ENCODE measurements at regions not wholly inside any gene's neighbourhood (a gene's known extent, or its start where the extent isn't known, plus 50 kb on each side); places are given as distances from the start of the nearest gene placed in this dataset.

GRCh38 chr2:173596244-173596643 is 241.6 kb downstream of the CDCA7 start:
- Histone ChIP-seq H3K27ac (ENCODE audit: low read depth in 1 of 3, low read length in 2 of 3) (no peak overlapping the region), H3K4me3 (ENCODE audit: low read depth in 1 of 3, low read length in 3 of 3) (no peak overlapping the region), H3K9me3 (ENCODE audit: control insufficient read depth in 2 of 2, insufficient read depth in 1 of 2, low read depth in 1 of 2, low read length in 1 of 2) (peaks cover 0 to 9% of the 10 kb centered on the region in 2 donors), H3K4me1 (ENCODE audit: control insufficient read depth in 3 of 3, insufficient read depth in 2 of 3, low read depth in 1 of 3, low read length in 2 of 3) (no peaks in the 10 kb centered on the region), H3K36me3 (ENCODE audit: control insufficient read depth in 3 of 3, insufficient read depth in 2 of 3, low read depth in 1 of 3, low read length in 3 of 3) (no peaks in the 10 kb centered on the region), H3K27me3 (ENCODE audit: control insufficient read depth in 3 of 3, insufficient read depth in 3 of 3, low read length in 3 of 3) (no peaks in the 10 kb centered on the region)
- FAIRE-seq: no peak
- no peak for DNase-seq

- H3K27me3 ChIP-seq (ENCODE audit: control insufficient read depth in 3 of 3, insufficient read depth in 3 of 3, low read length in 3 of 3): no peaks in the 10 kb centered on the region
- no peak overlapping the region for H3K4me3 ChIP-seq (ENCODE audit: low read depth in 1 of 3, low read length in 3 of 3)
- no peak overlapping the region for H3K27ac ChIP-seq (ENCODE audit: low read depth in 1 of 3, low read length in 2 of 3)
- H3K36me3 ChIP-seq (ENCODE audit: control insufficient read depth in 3 of 3, insufficient read depth in 2 of 3, low read depth in 1 of 3, low read length in 3 of 3): no peaks in the 10 kb centered on the region
- no peaks in the 10 kb centered on the region for H3K9me3 ChIP-seq (ENCODE audit: control insufficient read depth in 2 of 2, insufficient read depth in 1 of 2, low read depth in 1 of 2, low read length in 1 of 2)
- FAIRE-seq: no peak
- H3K4me1 ChIP-seq (ENCODE audit: control insufficient read depth in 3 of 3, insufficient read depth in 2 of 3, low read depth in 1 of 3, low read length in 2 of 3): no peaks in the 10 kb centered on the region
- DNase-seq: no peak
These were observed 243.9 kb downstream of the CDCA7 start for GRCh38 chr2:173598525-173598924.

- no peaks in the 10 kb centered on the region for H3K4me1 ChIP-seq (ENCODE audit: control insufficient read depth in 3 of 3, insufficient read depth in 2 of 3, low read depth in 1 of 3, low read length in 2 of 3)
- no peaks in the 10 kb centered on the region for H3K36me3 ChIP-seq (ENCODE audit: control insufficient read depth in 3 of 3, insufficient read depth in 2 of 3, low read depth in 1 of 3, low read length in 3 of 3)
- no peak overlapping the region for H3K27ac ChIP-seq (ENCODE audit: low read depth in 1 of 3, low read length in 2 of 3)
- 79 to 89% (median 84%) methylated on average over 5 of the region's 5 CpGs for WGBS, 3 donors
- no peaks in the 10 kb centered on the region for H3K27me3 ChIP-seq (ENCODE audit: control insufficient read depth in 3 of 3, insufficient read depth in 3 of 3, low read length in 3 of 3)
- no peak for DNase-seq
- FAIRE-seq: no peak
- no peak overlapping the region for H3K4me3 ChIP-seq (ENCODE audit: low read depth in 1 of 3, low read length in 3 of 3)
- H3K9me3 ChIP-seq (ENCODE audit: control insufficient read depth in 2 of 2, insufficient read depth in 1 of 2, low read depth in 1 of 2, low read length in 1 of 2): peaks cover 0 to 3% of the 10 kb centered on the region in 2 donors
These were observed 245.2 kb downstream of the CDCA7 start for GRCh38 chr2:173599821-173600359.

GRCh38 chr2:173602153-173602795 is 247.6 kb downstream of the CDCA7 start:
- DNase-seq (no peak), FAIRE-seq (no peak)
- Histone ChIP-seq H3K27me3 (ENCODE audit: control insufficient read depth in 3 of 3, insufficient read depth in 3 of 3, low read length in 3 of 3) (no peaks in the 10 kb centered on the region), H3K27ac (ENCODE audit: low read depth in 1 of 3, low read length in 2 of 3) (no peak overlapping the region), H3K4me3 (ENCODE audit: low read depth in 1 of 3, low read length in 3 of 3) (no peak overlapping the region), H3K36me3 (ENCODE audit: control insufficient read depth in 3 of 3, insufficient read depth in 2 of 3, low read depth in 1 of 3, low read length in 3 of 3) (no peaks in the 10 kb centered on the region), H3K9me3 (ENCODE audit: control insufficient read depth in 2 of 2, insufficient read depth in 1 of 2, low read depth in 1 of 2, low read length in 1 of 2) (peaks cover 0 to 3% of the 10 kb centered on the region in 2 donors), H3K4me1 (ENCODE audit: control insufficient read depth in 3 of 3, insufficient read depth in 2 of 3, low read depth in 1 of 3, low read length in 2 of 3) (no peaks in the 10 kb centered on the region)
- WGBS, 3 donors: 74 to 87% (median 84%) methylated on average over 6 of the region's 6 CpGs

- no peak for DNase-seq
- FAIRE-seq: no peak
These were observed 251.3 kb downstream of the CDCA7 start for GRCh38 chr2:173605994-173606393.

GRCh38 chr2:173606619-173607248 is 252.1 kb downstream of the CDCA7 start:
- H3K27me3 ChIP-seq (ENCODE audit: control insufficient read depth in 3 of 3, insufficient read depth in 3 of 3, low read length in 3 of 3): no peaks in the 10 kb centered on the region
- H3K27ac ChIP-seq (ENCODE audit: low read depth in 1 of 3, low read length in 2 of 3): no peak overlapping the region
- H3K9me3 ChIP-seq (ENCODE audit: control insufficient read depth in 2 of 2, insufficient read depth in 1 of 2, low read depth in 1 of 2, low read length in 1 of 2): peaks cover 0 to 3% of the 10 kb centered on the region in 2 donors
- no peak for DNase-seq
- no peaks in the 10 kb centered on the region for H3K4me1 ChIP-seq (ENCODE audit: control insufficient read depth in 3 of 3, insufficient read depth in 2 of 3, low read depth in 1 of 3, low read length in 2 of 3)
- FAIRE-seq: no peak
- no peaks in the 10 kb centered on the region for H3K36me3 ChIP-seq (ENCODE audit: control insufficient read depth in 3 of 3, insufficient read depth in 2 of 3, low read depth in 1 of 3, low read length in 3 of 3)
- H3K4me3 ChIP-seq (ENCODE audit: low read depth in 1 of 3, low read length in 3 of 3): no peak overlapping the region
- WGBS, 3 donors: 67 to 73% (median 70%) methylated on average over 5 of the region's 5 CpGs

More at GRCh38 chr2:173605994-173606393, 251.3 kb downstream of the CDCA7 start:
- Histone ChIP-seq H3K9me3 (ENCODE audit: control insufficient read depth in 2 of 2, insufficient read depth in 1 of 2, low read depth in 1 of 2, low read length in 1 of 2) (peaks cover 0 to 3% of the 10 kb centered on the region in 2 donors), H3K4me1 (ENCODE audit: control insufficient read depth in 3 of 3, insufficient read depth in 2 of 3, low read depth in 1 of 3, low read length in 2 of 3) (no peaks in the 10 kb centered on the region), H3K4me3 (ENCODE audit: low read depth in 1 of 3, low read length in 3 of 3) (no peak overlapping the region), H3K27me3 (ENCODE audit: control insufficient read depth in 3 of 3, insufficient read depth in 3 of 3, low read length in 3 of 3) (no peaks in the 10 kb centered on the region), H3K36me3 (ENCODE audit: control insufficient read depth in 3 of 3, insufficient read depth in 2 of 3, low read depth in 1 of 3, low read length in 3 of 3) (no peaks in the 10 kb centered on the region), H3K27ac (ENCODE audit: low read depth in 1 of 3, low read length in 2 of 3) (no peak overlapping the region)
- WGBS, 3 donors: 0 to 33% (median 0%) methylated on average over 1 of the region's 1 CpG

GRCh38 chr2:173607606-173608311 is 253.1 kb downstream of the CDCA7 start:
- H3K4me1 ChIP-seq (ENCODE audit: control insufficient read depth in 3 of 3, insufficient read depth in 2 of 3, low read depth in 1 of 3, low read length in 2 of 3): no peaks in the 10 kb centered on the region
- WGBS, 3 donors: 53 to 73% (median 64%) methylated on average over 7 of the region's 7 CpGs
- no peak for FAIRE-seq
- H3K27me3 ChIP-seq (ENCODE audit: control insufficient read depth in 3 of 3, insufficient read depth in 3 of 3, low read length in 3 of 3): no peaks in the 10 kb centered on the region
- DNase-seq: peak in 1 of 2 donors; percentile 11
- no peak overlapping the region for H3K4me3 ChIP-seq (ENCODE audit: low read depth in 1 of 3, low read length in 3 of 3)
- peaks cover 0 to 3% of the 10 kb centered on the region in 2 donors for H3K9me3 ChIP-seq (ENCODE audit: control insufficient read depth in 2 of 2, insufficient read depth in 1 of 2, low read depth in 1 of 2, low read length in 1 of 2)
- H3K27ac ChIP-seq (ENCODE audit: low read depth in 1 of 3, low read length in 2 of 3): no peak overlapping the region
- H3K36me3 ChIP-seq (ENCODE audit: control insufficient read depth in 3 of 3, insufficient read depth in 2 of 3, low read depth in 1 of 3, low read length in 3 of 3): no peaks in the 10 kb centered on the region

- Histone ChIP-seq H3K4me1 (ENCODE audit: control insufficient read depth in 3 of 3, insufficient read depth in 2 of 3, low read depth in 1 of 3, low read length in 2 of 3) (no peaks in the 10 kb centered on the region), H3K9me3 (ENCODE audit: control insufficient read depth in 2 of 2, insufficient read depth in 1 of 2, low read depth in 1 of 2, low read length in 1 of 2) (no peaks in the 10 kb centered on the region), H3K4me3 (ENCODE audit: low read depth in 1 of 3, low read length in 3 of 3) (no peak overlapping the region), H3K27me3 (ENCODE audit: control insufficient read depth in 3 of 3, insufficient read depth in 3 of 3, low read length in 3 of 3) (no peaks in the 10 kb centered on the region), H3K27ac (ENCODE audit: low read depth in 1 of 3, low read length in 2 of 3) (no peak overlapping the region), H3K36me3 (ENCODE audit: control insufficient read depth in 3 of 3, insufficient read depth in 2 of 3, low read depth in 1 of 3, low read length in 3 of 3) (no peaks in the 10 kb centered on the region)
- 85 to 88% (median 87%) methylated on average over 5 of the region's 5 CpGs for WGBS, 3 donors
- FAIRE-seq (no peak), DNase-seq (no peak)
These were observed 256.4 kb downstream of the CDCA7 start for GRCh38 chr2:173611121-173611520.

Data from small intestine (tissue), 7 donors.